Fibroblast of pulmonary artery (primary cell): ENCODE measurements at regions not wholly inside any gene's neighbourhood (a gene's known extent, or its start where the extent isn't known, plus 50 kb on each side); places are given as distances from the start of the nearest gene placed in this dataset.

ENCODE experiments used
- DNase-seq: peaks from one replicate; pipeline ENCODE4 v3.0.0-alpha.2; 2010; ENCODE audit warnings: low read depth
- H3K4me3 ChIP-seq: replicated peaks from 2 replicates; pipeline ENCODE4 v1.5.1; 2011; ENCODE audit warnings: low read depth, mild to moderate bottlenecking, control low read depth, low read length, moderate library complexity
- CTCF ChIP-seq: IDR thresholded peaks from 2 replicates; pipeline ENCODE4 v1.5.1; 2011; ENCODE audit warnings: mild to moderate bottlenecking, control low read depth, low read length, inconsistent platforms; ENCODE audit errors: missing control alignments

GRCh38 chr13:57224414-57224813 is 57.4 kb downstream of the PRR20E start:
- TF ChIP-seq CTCF = no peak
- no peak for DNase-seq
- no peak overlapping the region for H3K4me3 ChIP-seq

DNA sequence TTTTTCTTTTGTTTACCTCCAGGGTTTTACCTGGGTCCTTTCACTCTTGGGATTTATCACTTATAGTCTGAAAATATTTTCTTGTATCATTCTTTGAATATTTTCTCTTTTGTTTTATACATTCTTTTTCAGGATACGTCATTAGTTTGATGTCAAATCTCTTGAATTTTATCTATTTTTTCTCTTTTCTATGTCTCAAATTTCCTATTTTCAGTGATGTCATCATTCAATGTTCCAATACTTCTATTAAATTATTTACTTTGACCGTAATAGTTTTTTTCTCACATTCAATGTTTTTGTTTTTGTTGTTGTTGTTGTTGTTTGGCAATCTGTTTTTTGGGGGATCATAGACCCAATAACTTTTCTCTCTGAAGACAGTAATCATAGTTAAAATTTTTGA is 83.5 kb downstream of the PRR20E start:
- H3K4me3 ChIP-seq = no peak overlapping the region
- TF ChIP-seq CTCF = no peak
- DNase-seq = no peak

DNA sequence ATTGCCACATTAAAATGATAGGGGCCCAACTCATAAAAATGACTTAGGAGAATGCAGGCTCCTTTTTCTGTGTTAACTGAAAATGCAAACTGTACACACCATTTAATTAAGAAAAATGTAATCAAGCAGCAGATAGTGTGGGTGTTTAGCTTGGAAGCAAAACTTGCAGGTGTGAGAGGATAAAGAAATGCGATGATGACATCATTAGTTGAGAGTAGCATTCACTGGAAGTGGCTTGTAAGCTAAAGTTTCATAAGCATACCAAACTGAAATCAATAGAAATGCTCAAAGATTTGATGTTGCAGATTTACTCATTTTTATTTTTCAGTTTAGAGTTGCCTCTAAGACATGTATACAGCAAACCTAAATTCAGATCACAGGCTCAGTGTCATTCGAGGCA is 86.6 kb downstream of the PRR20E start:
- no peak for TF ChIP-seq CTCF
- no peak for DNase-seq
- H3K4me3 ChIP-seq = no peak overlapping the region

DNA sequence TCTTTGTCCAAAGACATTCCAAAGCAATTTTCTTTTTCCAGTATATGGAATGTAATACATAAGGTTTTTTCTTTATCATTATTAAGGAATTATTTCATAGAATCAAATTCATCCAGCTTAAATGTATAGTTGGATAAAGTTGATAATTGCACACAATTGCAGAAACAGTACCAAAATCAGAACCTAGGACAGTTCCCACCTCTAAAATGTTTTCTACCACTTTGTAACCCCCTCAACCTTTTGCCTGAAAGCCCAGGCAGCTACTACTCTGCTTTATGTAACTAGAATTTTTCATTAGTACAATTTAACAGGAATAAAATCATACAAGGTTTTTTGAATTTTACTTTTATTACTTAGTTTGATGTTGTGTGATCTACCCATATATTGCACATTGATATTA is 98.0 kb downstream of the PRR20E start:
- no peak for TF ChIP-seq CTCF
- no peak overlapping the region for H3K4me3 ChIP-seq
- no peak for DNase-seq

- no peak overlapping the region for H3K4me3 ChIP-seq
- no peak for TF ChIP-seq CTCF
- no peak for DNase-seq
Observed at GRCh38 chr13:57270493-57270892, 103.5 kb downstream of the PRR20E start.

GRCh38 chr13:57286511-57287098 is 119.6 kb downstream of the PRR20E start:
- TF ChIP-seq CTCF = no peak
- H3K4me3 ChIP-seq = no peak overlapping the region

DNA sequence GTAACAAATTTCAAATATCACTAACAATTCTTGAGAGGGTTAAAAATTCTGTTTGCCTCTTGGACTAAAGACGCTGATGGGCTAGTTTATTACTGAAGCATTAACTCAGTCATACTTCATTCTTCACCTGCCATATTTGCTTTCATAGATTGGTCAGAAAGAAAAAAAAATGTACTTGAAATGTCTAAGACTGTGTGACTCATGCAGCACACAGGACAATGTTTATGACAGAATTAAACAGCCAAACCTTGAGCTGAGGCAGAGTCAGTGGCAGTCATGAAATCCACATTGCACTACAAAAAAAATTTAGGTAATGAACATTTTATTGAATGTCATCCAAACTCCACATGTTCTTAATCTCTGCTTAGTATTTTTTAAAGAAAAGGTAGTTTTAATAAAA is 135.6 kb downstream of the PRR20E start:
- H3K4me3 ChIP-seq = no peak overlapping the region
- DNase-seq = no peak
- no peak for TF ChIP-seq CTCF

More at GRCh38 chr13:57286511-57287098, 119.6 kb downstream of the PRR20E start:
- DNase-seq = no peak
